ENCODE measurements at regions not wholly inside any gene's neighbourhood (a gene's known extent, or its start where the extent isn't known, plus 50 kb on each side); places are given as distances from the start of the nearest gene placed in this dataset.

DNA sequence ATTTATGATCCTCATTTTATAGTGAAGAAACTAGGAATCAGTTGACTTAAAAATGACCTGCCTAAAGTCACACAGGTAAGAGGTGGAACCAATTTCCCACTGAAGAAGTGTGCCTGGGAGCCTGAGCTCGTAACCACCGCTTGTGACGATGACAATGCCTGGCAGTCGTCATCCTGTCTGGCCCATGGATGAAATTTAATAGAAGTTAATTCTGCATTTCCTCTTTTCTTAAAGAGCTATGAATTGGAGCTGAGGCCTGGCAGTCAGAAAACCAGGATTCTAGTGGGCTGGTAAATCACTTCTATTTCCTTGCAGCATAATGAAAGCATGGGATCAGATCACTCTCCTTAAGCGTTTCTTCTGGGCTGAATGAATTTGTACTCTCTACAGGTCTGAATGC lies 200.0 kb upstream of the SGK1 start:
- H3K4me3 Mint-ChIP-seq = peak overlapping the region; percentile 79; the same call in 1 of the 2 replicates
- H3K9me3 Mint-ChIP-seq = no peaks in the 10 kb centered on the region
- no peaks in the 10 kb centered on the region for H3K36me3 Mint-ChIP-seq (ENCODE audit: low read depth)
- H3K27ac Mint-ChIP-seq = peak overlapping the region; percentile 63; the same call in 1 of the 2 replicates
- TF ChIP-seq CTCF (IDR thresholded peaks at IDR 0.05) = no peak
- DNase-seq = no peak
- H3K27me3 Mint-ChIP-seq (ENCODE audit: insufficient read depth) = no peaks in the 10 kb centered on the region; the same call in 1 of the 2 replicates
- peaks cover 41% of the 10 kb centered on the region for H3K4me1 Mint-ChIP-seq (ENCODE audit: low read depth)

DNA sequence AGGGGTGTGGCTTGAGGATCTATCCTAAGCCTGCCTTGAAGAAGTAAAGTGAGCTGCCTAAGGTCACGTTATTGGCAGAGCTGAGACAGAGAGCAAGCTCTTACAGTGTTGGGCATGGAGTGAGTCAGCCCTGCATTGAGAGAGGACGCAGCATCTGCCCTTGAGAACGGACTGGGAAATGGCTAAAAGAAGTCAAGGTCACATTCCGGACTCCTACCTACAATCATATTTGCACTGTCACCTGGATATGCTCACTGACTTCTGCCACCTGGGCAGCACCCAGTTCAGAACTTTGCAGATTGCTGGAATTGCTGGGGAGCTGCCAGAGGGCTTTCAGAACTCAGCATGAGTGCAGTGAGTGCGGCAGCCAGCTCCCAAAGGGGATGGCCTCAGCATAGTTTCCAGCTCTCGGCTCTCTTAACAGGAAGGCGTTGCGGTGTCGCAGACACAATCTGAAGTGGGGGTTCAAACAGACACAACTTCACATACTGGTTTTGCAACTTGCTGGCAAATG lies 199.3 kb upstream of the SGK1 start:
- no peak for DNase-seq
- no peaks in the 10 kb centered on the region for H3K9me3 Mint-ChIP-seq
- peak overlapping the region; percentile 63; the same call in 1 of the 2 replicates for H3K27ac Mint-ChIP-seq
- H3K36me3 Mint-ChIP-seq (ENCODE audit: low read depth) = no peaks in the 10 kb centered on the region
- no peak for TF ChIP-seq CTCF (IDR thresholded peaks at IDR 0.05)
- H3K4me3 Mint-ChIP-seq = peak overlapping the region; percentile 79; the same call in 1 of the 2 replicates
- no peaks in the 10 kb centered on the region; the same call in 1 of the 2 replicates for H3K27me3 Mint-ChIP-seq (ENCODE audit: insufficient read depth)
- H3K4me1 Mint-ChIP-seq (ENCODE audit: low read depth) = peaks cover 48% of the 10 kb centered on the region

GRCh38 chr6:134516582-134516981 lies 198.7 kb upstream of the SGK1 start:
- Mint-ChIP-seq H3K9me3 (no peaks in the 10 kb centered on the region), H3K27me3 (ENCODE audit: insufficient read depth) (no peaks in the 10 kb centered on the region; the same call in 1 of the 2 replicates), H3K4me3 (peak overlapping the region; percentile 79; the same call in 1 of the 2 replicates), H3K4me1 (ENCODE audit: low read depth) (peaks cover 52% of the 10 kb centered on the region), H3K36me3 (ENCODE audit: low read depth) (no peaks in the 10 kb centered on the region), H3K27ac (peak overlapping the region; percentile 63; the same call in 1 of the 2 replicates)
- no peak for TF ChIP-seq CTCF (IDR thresholded peaks at IDR 0.05)
- DNase-seq = no peak

- Mint-ChIP-seq H3K9me3 (no peaks in the 10 kb centered on the region), H3K4me1 (ENCODE audit: low read depth) (peaks cover 54% of the 10 kb centered on the region), H3K27me3 (ENCODE audit: insufficient read depth) (no peaks in the 10 kb centered on the region; the same call in 1 of the 2 replicates), H3K36me3 (ENCODE audit: low read depth) (no peaks in the 10 kb centered on the region), H3K27ac (no peak overlapping the region), H3K4me3 (peak overlapping the region; percentile 5; the same call in 1 of the 2 replicates)
- no peak for TF ChIP-seq CTCF (IDR thresholded peaks at IDR 0.05)
- DNase-seq = no peak
These were observed 198.1 kb upstream of the SGK1 start for GRCh38 chr6:134515986-134516385.

DNA sequence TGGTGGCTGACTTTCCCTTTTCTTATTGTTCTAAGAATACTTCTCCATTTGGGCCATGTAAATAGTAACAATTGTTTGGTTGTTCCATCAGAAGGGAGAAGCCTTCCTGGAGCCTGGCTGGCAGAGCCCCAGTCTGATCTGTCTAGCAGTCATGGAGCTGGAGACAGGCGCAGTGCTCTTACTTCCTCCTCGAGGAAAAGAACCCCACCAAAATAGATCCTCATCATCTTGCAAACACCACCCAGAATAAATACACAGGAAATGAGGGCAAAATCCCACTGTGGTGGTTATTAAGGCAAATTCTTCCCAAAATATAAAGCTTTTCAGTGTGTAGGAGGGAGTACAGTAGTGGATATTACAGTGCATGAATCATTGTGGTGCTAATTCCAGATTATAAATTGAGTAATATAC lies 195.1 kb upstream of the SGK1 start:
- peak overlapping the region; percentile 23 for H3K4me3 Mint-ChIP-seq
- no peak for TF ChIP-seq CTCF (IDR thresholded peaks at IDR 0.05)
- H3K9me3 Mint-ChIP-seq = no peaks in the 10 kb centered on the region
- H3K27me3 Mint-ChIP-seq (ENCODE audit: insufficient read depth) = no peaks in the 10 kb centered on the region
- DNase-seq = no peak
- peaks cover 57% of the 10 kb centered on the region for H3K4me1 Mint-ChIP-seq (ENCODE audit: low read depth)
- no peaks in the 10 kb centered on the region for H3K36me3 Mint-ChIP-seq (ENCODE audit: low read depth)
- H3K27ac Mint-ChIP-seq = peak overlapping the region; percentile 62

Measured in HFFc6 (cell line).